Glutamatergic neuron (in vitro differentiated cells): ENCODE measurements at regions not wholly inside any gene's neighbourhood (a gene's known extent, or its start where the extent isn't known, plus 50 kb on each side); places are given as distances from the start of the nearest gene placed in this dataset.

Experiments used
- DNase-seq: peaks from one replicate; pipeline ENCODE4 v3.0.0; 2022
- H3K27ac Mint-ChIP-seq: one replicate; pipeline ENCODE4 v1.8.0; 2020; ENCODE audit warnings: mild to moderate bottlenecking, mixed read lengths, inconsistent platforms; ENCODE audit not compliant: unreplicated experiment
- H3K27me3 Mint-ChIP-seq: one replicate; pipeline ENCODE4 v1.8.0; 2020; ENCODE audit warnings: mild to moderate bottlenecking, moderate library complexity, mixed read lengths, inconsistent platforms; ENCODE audit not compliant: unreplicated experiment
- H3K36me3 Mint-ChIP-seq: one replicate; pipeline ENCODE4 v1.8.0; 2020; ENCODE audit warnings: mild to moderate bottlenecking, mixed read lengths, inconsistent platforms; ENCODE audit not compliant: unreplicated experiment
- H3K4me1 Mint-ChIP-seq: one replicate; pipeline ENCODE4 v1.8.0; 2020; ENCODE audit warnings: mild to moderate bottlenecking, low read depth, mixed read lengths, inconsistent platforms; ENCODE audit not compliant: unreplicated experiment
- H3K4me3 Mint-ChIP-seq: one replicate; pipeline ENCODE4 v1.8.0; 2020; ENCODE audit warnings: mild to moderate bottlenecking, mixed read lengths, inconsistent platforms; ENCODE audit not compliant: unreplicated experiment
- H3K9me3 Mint-ChIP-seq: one replicate; pipeline ENCODE4 v1.8.0; 2020; ENCODE audit warnings: mild to moderate bottlenecking, moderate library complexity, mixed read lengths, inconsistent platforms; ENCODE audit not compliant: unreplicated experiment
- CTCF ChIP-seq: fragments of 200-600 bp; sonication (generic); IDR thresholded peaks from one replicate; pipeline ENCODE4 v1.5.0; 2021; ENCODE audit not compliant: partially characterized antibody, unreplicated experiment

- Mint-ChIP-seq H3K4me3 (no peak overlapping the region), H3K9me3 (peaks cover 3% of the 10 kb centered on the region)
- DNase-seq, result no peak
Measured at GRCh38 chrX:9355739-9356138, 109.1 kb upstream of the TBL1X start.

GRCh38 chrX:9356846-9357245, 108.0 kb upstream of the TBL1X start:
- Mint-ChIP-seq H3K4me1 (peaks cover 3% of the 10 kb centered on the region), H3K27ac (no peak overlapping the region), H3K27me3 (peaks cover 5% of the 10 kb centered on the region), H3K9me3 (peaks cover 3% of the 10 kb centered on the region), H3K36me3 (no peaks in the 10 kb centered on the region), H3K4me3 (no peak overlapping the region)
- no peak for TF ChIP-seq CTCF
- DNase-seq, result no peak

More at GRCh38 chrX:9355739-9356138, 109.1 kb upstream of the TBL1X start:
- Mint-ChIP-seq H3K4me1 (peaks cover 3% of the 10 kb centered on the region), H3K36me3 (no peaks in the 10 kb centered on the region), H3K27me3 (peaks cover 5% of the 10 kb centered on the region), H3K27ac (no peak overlapping the region)
- no peak for TF ChIP-seq CTCF

GRCh38 chrX:9357518-9358114, 107.2 kb upstream of the TBL1X start:
- no peak for DNase-seq
- Mint-ChIP-seq H3K36me3 (no peaks in the 10 kb centered on the region), H3K4me3 (no peak overlapping the region), H3K27ac (no peak overlapping the region), H3K27me3 (peaks cover 5% of the 10 kb centered on the region), H3K4me1 (peaks cover 3% of the 10 kb centered on the region), H3K9me3 (peaks cover 3% of the 10 kb centered on the region)
- no peak for TF ChIP-seq CTCF

GRCh38 chrX:9362363-9362928, 102.4 kb upstream of the TBL1X start:
- no peak for TF ChIP-seq CTCF
- Mint-ChIP-seq H3K4me3 (no peak overlapping the region), H3K27me3 (peaks cover 2% of the 10 kb centered on the region), H3K36me3 (no peaks in the 10 kb centered on the region), H3K27ac (no peak overlapping the region), H3K9me3 (no peaks in the 10 kb centered on the region), H3K4me1 (no peaks in the 10 kb centered on the region)
- DNase-seq, result no peak

GRCh38 chrX:9367421-9367820, 97.4 kb upstream of the TBL1X start:
- no peak overlapping the region for H3K27ac Mint-ChIP-seq
- no peak for DNase-seq
- no peak overlapping the region for H3K4me3 Mint-ChIP-seq
- TF ChIP-seq CTCF, result no peak
- H3K27me3 Mint-ChIP-seq, result no peaks in the 10 kb centered on the region
- no peaks in the 10 kb centered on the region for H3K36me3 Mint-ChIP-seq
- H3K4me1 Mint-ChIP-seq, result no peaks in the 10 kb centered on the region
- no peaks in the 10 kb centered on the region for H3K9me3 Mint-ChIP-seq
